GM12878 (cell line): ENCODE measurements at regions not wholly inside any gene's neighbourhood (a gene's known extent, or its start where the extent isn't known, plus 50 kb on each side); places are given as distances from the start of the nearest gene placed in this dataset.

Experiments
- ASH2L ChIP-seq: fragments of 300-600, 200-600 bp; sonication (generic); IDR thresholded peaks from 2 replicates; pipeline ENCODE4 v1.6.1; 2017; ENCODE audit warnings: low read depth, mild to moderate bottlenecking, borderline replicate concordance
- ATF2 ChIP-seq: IDR thresholded peaks from 2 replicates; pipeline ENCODE4 v1.6.1; 2012; ENCODE audit warnings: low read length, inconsistent platforms
- CHD1 ChIP-seq: IDR thresholded peaks from 2 replicates; pipeline ENCODE4 v1.6.1; 2012; ENCODE audit warnings: low read depth, low read length, improper control_type of control experiment
- EZH2 ChIP-seq: IDR thresholded peaks from 2 replicates; pipeline ENCODE4 v1.6.1; 2012; ENCODE audit warnings: low read depth, mild to moderate bottlenecking, control low read depth, inconsistent platforms, low read length, borderline replicate concordance; ENCODE audit not compliant: control insufficient read depth
- GABPA ChIP-seq: IDR thresholded peaks from 2 replicates; pipeline ENCODE4 v1.6.1; 2014; ENCODE audit warnings: antibody characterized with exemption, low read depth, mild to moderate bottlenecking, inconsistent platforms
- JUND ChIP-seq: IDR thresholded peaks from 2 replicates; pipeline ENCODE4 v1.6.1; 2012; ENCODE audit warnings: low read depth, mild to moderate bottlenecking, low read length, improper control_type of control experiment, moderate library complexity
- SUZ12 ChIP-seq: fragments of 200-600 bp; sonication (generic); IDR thresholded peaks from one replicate; pipeline ENCODE4 v1.6.1; 2018; ENCODE audit warnings: antibody characterized with exemption, mild to moderate bottlenecking; ENCODE audit not compliant: unreplicated experiment
- YY1 ChIP-seq: IDR thresholded peaks from 2 replicates; pipeline ENCODE4 v1.6.1; 2011; ENCODE audit warnings: low read depth, mild to moderate bottlenecking, low read length
- TF ChIP-seq, protein P1 (sequence below): fragments of 450-650 bp; formaldehyde crosslinking; IDR thresholded peaks from 2 replicates; pipeline ENCODE4 v1.5.0; 2022; ENCODE audit warnings: mild to moderate bottlenecking, missing genetic modification characterization
- TF ChIP-seq, protein P2 (sequence below), 3 experiments: IDR thresholded peaks in 2 of 3; conservative IDR thresholded peaks in 1 of 3; 2 replicates each; pipeline ENCODE4 v1.5.1; 2011; ENCODE audit warnings: low read depth in 3 of 3, low read length in 3 of 3, mild to moderate bottlenecking in 3 of 3, control low read depth in 2 of 3, moderate library complexity in 2 of 3, inconsistent platforms in 1 of 3, mixed read lengths in 1 of 3; ENCODE audit not compliant: control insufficient read depth in 2 of 3, insufficient read depth in 1 of 3; ENCODE audit errors: extremely low read depth in 1 of 3

GRCh38 chr13:110032969-110033368 is 246.6 kb upstream of the IRS2 start:
- TF ChIP-seq, protein P1, sequence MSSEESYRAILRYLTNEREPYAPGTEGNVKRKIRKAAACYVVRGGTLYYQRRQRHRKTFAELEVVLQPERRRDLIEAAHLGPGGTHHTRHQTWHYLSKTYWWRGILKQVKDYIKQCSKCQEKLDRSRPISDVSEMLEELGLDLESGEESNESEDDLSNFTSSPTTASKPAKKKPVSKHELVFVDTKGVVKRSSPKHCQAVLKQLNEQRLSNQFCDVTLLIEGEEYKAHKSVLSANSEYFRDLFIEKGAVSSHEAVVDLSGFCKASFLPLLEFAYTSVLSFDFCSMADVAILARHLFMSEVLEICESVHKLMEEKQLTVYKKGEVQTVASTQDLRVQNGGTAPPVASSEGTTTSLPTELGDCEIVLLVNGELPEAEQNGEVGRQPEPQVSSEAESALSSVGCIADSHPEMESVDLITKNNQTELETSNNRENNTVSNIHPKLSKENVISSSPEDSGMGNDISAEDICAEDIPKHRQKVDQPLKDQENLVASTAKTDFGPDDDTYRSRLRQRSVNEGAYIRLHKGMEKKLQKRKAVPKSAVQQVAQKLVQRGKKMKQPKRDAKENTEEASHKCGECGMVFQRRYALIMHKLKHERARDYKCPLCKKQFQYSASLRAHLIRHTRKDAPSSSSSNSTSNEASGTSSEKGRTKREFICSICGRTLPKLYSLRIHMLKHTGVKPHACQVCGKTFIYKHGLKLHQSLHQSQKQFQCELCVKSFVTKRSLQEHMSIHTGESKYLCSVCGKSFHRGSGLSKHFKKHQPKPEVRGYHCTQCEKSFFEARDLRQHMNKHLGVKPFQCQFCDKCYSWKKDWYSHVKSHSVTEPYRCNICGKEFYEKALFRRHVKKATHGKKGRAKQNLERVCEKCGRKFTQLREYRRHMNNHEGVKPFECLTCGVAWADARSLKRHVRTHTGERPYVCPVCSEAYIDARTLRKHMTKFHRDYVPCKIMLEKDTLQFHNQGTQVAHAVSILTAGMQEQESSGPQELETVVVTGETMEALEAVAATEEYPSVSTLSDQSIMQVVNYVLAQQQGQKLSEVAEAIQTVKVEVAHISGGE (CRISPR knock-in tag), result no peak
- TF ChIP-seq EZH2, result no peak
- no peak for TF ChIP-seq CHD1
- no peak for TF ChIP-seq YY1
- TF ChIP-seq, protein P2, sequence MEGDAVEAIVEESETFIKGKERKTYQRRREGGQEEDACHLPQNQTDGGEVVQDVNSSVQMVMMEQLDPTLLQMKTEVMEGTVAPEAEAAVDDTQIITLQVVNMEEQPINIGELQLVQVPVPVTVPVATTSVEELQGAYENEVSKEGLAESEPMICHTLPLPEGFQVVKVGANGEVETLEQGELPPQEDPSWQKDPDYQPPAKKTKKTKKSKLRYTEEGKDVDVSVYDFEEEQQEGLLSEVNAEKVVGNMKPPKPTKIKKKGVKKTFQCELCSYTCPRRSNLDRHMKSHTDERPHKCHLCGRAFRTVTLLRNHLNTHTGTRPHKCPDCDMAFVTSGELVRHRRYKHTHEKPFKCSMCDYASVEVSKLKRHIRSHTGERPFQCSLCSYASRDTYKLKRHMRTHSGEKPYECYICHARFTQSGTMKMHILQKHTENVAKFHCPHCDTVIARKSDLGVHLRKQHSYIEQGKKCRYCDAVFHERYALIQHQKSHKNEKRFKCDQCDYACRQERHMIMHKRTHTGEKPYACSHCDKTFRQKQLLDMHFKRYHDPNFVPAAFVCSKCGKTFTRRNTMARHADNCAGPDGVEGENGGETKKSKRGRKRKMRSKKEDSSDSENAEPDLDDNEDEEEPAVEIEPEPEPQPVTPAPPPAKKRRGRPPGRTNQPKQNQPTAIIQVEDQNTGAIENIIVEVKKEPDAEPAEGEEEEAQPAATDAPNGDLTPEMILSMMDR (IDR thresholded peaks at IDR 0.05 in 2 of 3, conservative IDR thresholded peaks at IDR 0.05 in 1 of 3; ENCODE audit: control insufficient read depth in 2 of 3, extremely low read depth in 1 of 3, insufficient read depth in 1 of 3, low read depth in 3 of 3, low read length in 3 of 3), result no peak
- no peak for TF ChIP-seq SUZ12
- no peak for TF ChIP-seq JUND
- no peak for TF ChIP-seq GABPA
- no peak for TF ChIP-seq ASH2L
- TF ChIP-seq ATF2, result no peak
